Smooth muscle cell (in vitro differentiated cells): ENCODE measurements at regions not wholly inside any gene's neighbourhood (a gene's known extent, or its start where the extent isn't known, plus 50 kb on each side); places are given as distances from the start of the nearest gene placed in this dataset.

Experiments
- DNase-seq: peaks from one replicate; lab custom pipeline; 2025; ENCODE audit not compliant: unreplicated experiment; lab: John Stamatoyannopoulos, UW
- H2AFZ ChIP-seq: fragments of 200-600 bp; sonication (generic); 2 replicates; pipeline ENCODE4 v1.6.0; 2016; ENCODE audit warnings: antibody characterized with exemption, low read depth, mild to moderate bottlenecking
- H3F3A ChIP-seq: fragments of 200-600 bp; sonication (generic); 2 replicates; pipeline ENCODE4 v1.6.0; 2017; ENCODE audit warnings: antibody characterized with exemption, low read depth
- H3K27ac ChIP-seq: fragments of 200-600 bp; sonication (generic); 2 replicates; pipeline ENCODE4 v1.5.1; 2016; ENCODE audit warnings: low read depth, mild to moderate bottlenecking
- H3K27me3 ChIP-seq: fragments of 200-600 bp; sonication (generic); 2 replicates; pipeline ENCODE4 v1.6.1; 2016; ENCODE audit warnings: low read depth, mild to moderate bottlenecking
- H3K36me3 ChIP-seq: fragments of 200-600 bp; sonication (generic); 2 replicates; pipeline ENCODE4 v1.5.1; 2016; ENCODE audit warnings: low read depth
- H3K4me1 ChIP-seq: fragments of 200-600 bp; sonication (generic); 2 replicates; pipeline ENCODE4 v1.5.1; 2016; ENCODE audit warnings: low read depth
- H3K4me2 ChIP-seq: fragments of 200-600 bp; sonication (generic); 2 replicates; pipeline ENCODE4 v1.6.0; 2016; ENCODE audit warnings: mild to moderate bottlenecking
- H3K4me3 ChIP-seq: fragments of 200-600 bp; sonication (generic); 2 replicates; pipeline ENCODE4 v1.5.1; 2016; ENCODE audit warnings: mild to moderate bottlenecking
- H3K79me2 ChIP-seq: fragments of 200-600 bp; sonication (generic); 2 replicates; pipeline ENCODE4 v1.6.0; 2016; ENCODE audit warnings: low read depth, mild to moderate bottlenecking
- H3K9ac ChIP-seq: fragments of 200-600 bp; sonication (generic); 2 replicates; pipeline ENCODE4 v1.6.0; 2016; ENCODE audit warnings: low read depth
- H3K9me3 ChIP-seq: fragments of 200-600 bp; sonication (generic); replicated peaks from 2 replicates; pipeline ENCODE4 v1.5.1; 2016; ENCODE audit warnings: low read depth
- H4K20me1 ChIP-seq: fragments of 200-600 bp; sonication (generic); 2 replicates; pipeline ENCODE4 v1.6.0; 2016; ENCODE audit warnings: low read depth
- WGBS: methylation state at CpG from one replicate; pipeline ENCODE4 v1.1.7; 2016; ENCODE audit warnings: low lambda C conversion rate; 5-methylcytosine and 5-hydroxymethylcytosine counted together
- TF ChIP-seq, protein P1 (sequence below): fragments of 200-600 bp; sonication (generic); IDR thresholded peaks from 2 replicates; pipeline ENCODE4 v1.5.1; 2017; ENCODE audit warnings: borderline replicate concordance, mild to moderate bottlenecking, antibody characterized with exemption; ENCODE audit not compliant: insufficient read depth, poor library complexity, severe bottlenecking

DNA sequence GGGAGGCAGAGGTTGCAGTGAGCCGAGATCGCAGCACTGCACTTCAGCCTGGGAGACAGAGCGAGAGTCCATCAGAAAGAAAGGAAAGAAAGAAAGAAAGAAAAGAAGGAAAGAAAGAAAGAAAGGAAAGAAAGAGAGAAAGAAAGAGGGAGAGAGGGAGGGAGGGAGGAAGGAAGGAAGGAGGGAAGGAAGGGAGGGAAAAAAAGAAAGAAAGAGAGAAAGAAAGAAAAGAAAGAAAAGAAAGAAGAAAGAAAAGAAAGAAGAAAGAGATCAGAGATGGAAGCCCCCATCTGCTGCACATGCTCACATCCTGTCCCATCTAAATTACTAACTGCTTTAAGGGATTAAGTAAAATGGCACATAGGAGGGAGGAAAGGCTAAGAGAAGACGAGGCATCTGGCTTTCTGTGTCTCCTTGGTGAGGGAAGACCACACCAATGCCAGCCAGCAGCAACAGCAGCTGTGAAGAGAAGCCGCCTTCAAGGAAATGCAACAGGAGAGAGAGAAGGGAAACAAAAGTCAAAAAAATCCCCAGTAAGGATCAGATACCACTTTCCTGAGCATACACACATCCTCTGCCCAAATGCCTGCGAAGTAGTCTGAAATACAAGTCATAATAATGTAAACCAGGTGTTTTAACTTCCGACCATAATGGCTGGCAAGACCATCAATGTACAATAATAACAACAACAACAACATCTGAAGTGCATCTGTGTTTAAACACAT lies 300.2 kb upstream of the JARID2 start:
- no peak for DNase-seq
- Histone ChIP-seq H3K27me3 (no peaks in the 10 kb centered on the region), H3K9me3 (no peaks in the 10 kb centered on the region), H3K9ac (no peak overlapping the region), H4K20me1 (no peaks in the 10 kb centered on the region), H3K36me3 (no peaks in the 10 kb centered on the region), H3K4me1 (no peaks in the 10 kb centered on the region), H3K4me3 (no peak overlapping the region), H3K27ac (no peak overlapping the region), H2AFZ (no peak overlapping the region), H3K79me2 (no peaks in the 10 kb centered on the region), H3K4me2 (no peak overlapping the region), H3F3A (no peaks in the 10 kb centered on the region)
- 91% methylated on average over 7 of the region's 7 CpGs for WGBS
- TF ChIP-seq, protein P1, sequence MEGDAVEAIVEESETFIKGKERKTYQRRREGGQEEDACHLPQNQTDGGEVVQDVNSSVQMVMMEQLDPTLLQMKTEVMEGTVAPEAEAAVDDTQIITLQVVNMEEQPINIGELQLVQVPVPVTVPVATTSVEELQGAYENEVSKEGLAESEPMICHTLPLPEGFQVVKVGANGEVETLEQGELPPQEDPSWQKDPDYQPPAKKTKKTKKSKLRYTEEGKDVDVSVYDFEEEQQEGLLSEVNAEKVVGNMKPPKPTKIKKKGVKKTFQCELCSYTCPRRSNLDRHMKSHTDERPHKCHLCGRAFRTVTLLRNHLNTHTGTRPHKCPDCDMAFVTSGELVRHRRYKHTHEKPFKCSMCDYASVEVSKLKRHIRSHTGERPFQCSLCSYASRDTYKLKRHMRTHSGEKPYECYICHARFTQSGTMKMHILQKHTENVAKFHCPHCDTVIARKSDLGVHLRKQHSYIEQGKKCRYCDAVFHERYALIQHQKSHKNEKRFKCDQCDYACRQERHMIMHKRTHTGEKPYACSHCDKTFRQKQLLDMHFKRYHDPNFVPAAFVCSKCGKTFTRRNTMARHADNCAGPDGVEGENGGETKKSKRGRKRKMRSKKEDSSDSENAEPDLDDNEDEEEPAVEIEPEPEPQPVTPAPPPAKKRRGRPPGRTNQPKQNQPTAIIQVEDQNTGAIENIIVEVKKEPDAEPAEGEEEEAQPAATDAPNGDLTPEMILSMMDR: no peak

DNA sequence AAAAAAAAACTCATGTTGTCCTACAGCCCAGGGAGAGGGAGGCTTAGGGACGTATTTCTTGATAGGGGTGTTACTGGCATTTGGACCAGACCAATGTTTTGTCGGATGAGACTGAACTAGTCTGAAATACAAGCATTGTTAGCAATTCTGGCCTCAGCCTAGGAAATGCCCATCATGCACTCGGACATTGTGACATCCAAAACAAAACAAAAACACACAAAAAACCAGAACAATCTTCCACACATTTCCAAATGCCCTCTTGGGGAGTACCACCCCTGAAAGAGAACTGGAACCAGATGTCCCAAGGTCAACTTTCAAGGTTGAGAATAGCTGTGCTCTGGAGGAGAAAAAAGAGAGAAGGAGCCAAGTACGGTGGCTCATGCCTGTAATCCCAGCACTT lies 299.1 kb upstream of the JARID2 start:
- Histone ChIP-seq H4K20me1 (no peaks in the 10 kb centered on the region), H3K9me3 (no peaks in the 10 kb centered on the region), H3F3A (no peaks in the 10 kb centered on the region), H3K4me1 (no peaks in the 10 kb centered on the region), H3K36me3 (no peaks in the 10 kb centered on the region), H3K27ac (no peak overlapping the region), H2AFZ (no peak overlapping the region), H3K27me3 (no peaks in the 10 kb centered on the region), H3K79me2 (no peaks in the 10 kb centered on the region), H3K4me2 (no peak overlapping the region), H3K4me3 (no peak overlapping the region), H3K9ac (no peak overlapping the region)
- TF ChIP-seq, protein P1: no peak
- 85% methylated on average over 4 of the region's 4 CpGs for WGBS
- no peak for DNase-seq

DNA sequence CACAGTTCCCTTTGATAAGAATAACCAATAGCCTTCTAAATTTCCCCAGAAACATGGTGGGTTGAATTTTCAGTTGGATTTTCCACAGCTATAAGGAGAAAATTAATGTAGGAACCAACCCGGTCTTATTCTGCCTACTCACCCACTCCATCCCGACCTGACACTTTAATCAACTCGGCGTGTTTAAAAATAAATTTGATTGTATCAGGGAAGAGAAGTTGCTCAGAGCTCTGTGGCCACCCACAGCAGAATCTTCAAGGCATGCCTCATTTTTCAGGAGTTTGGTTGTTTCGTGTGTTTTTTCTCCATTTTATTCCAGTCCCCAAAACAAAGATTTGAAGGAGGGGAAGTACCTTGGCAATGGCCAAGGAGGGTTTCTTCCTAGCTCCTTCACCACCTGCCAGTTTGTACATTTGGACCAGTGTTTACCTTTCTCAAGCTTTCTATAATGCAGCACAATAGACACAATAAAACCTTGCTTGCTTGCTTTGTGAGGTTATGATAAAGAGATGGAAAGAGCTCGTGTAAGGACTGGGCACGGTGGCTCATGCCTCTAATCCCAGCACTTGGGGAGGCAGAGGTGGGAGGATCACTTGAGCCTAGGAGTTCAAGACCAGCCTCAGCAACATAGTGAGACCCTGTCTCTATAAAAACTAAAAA lies 297.2 kb upstream of the JARID2 start:
- no peaks in the 10 kb centered on the region for H3K79me2 ChIP-seq
- H3K9me3 ChIP-seq: no peaks in the 10 kb centered on the region
- H3K4me1 ChIP-seq: no peaks in the 10 kb centered on the region
- no peak for DNase-seq
- no peaks in the 10 kb centered on the region for H3K36me3 ChIP-seq
- H3K27ac ChIP-seq: no peak overlapping the region
- no peaks in the 10 kb centered on the region for H4K20me1 ChIP-seq
- H3K4me2 ChIP-seq: no peak overlapping the region
- H3K9ac ChIP-seq: no peak overlapping the region
- TF ChIP-seq, protein P1: no peak
- 98% methylated on average over 7 of the region's 7 CpGs for WGBS
- no peak overlapping the region for H2AFZ ChIP-seq
- H3F3A ChIP-seq: no peaks in the 10 kb centered on the region
- no peak overlapping the region for H3K4me3 ChIP-seq
- no peaks in the 10 kb centered on the region for H3K27me3 ChIP-seq
